ENCODE measurements at regions not wholly inside any gene's neighbourhood (a gene's known extent, or its start where the extent isn't known, plus 50 kb on each side); places are given as distances from the start of the nearest gene placed in this dataset.

GRCh38 chr21:21955204-21955603 lies 957.0 kb downstream of the NCAM2 start:
- intact Hi-C loops (cut with micrococcal nuclease) = no loop called here
- DNase-seq (ENCODE audit: low read depth, low spot score) (no peak), ATAC-seq (no peak)
- H3K79me2 ChIP-seq (ENCODE audit: insufficient read depth, low read length) = no peaks in the 10 kb centered on the region
- ChIA-PET POLR2A (no interaction called here), RAD21 (ENCODE audit: low non-redundant PET in 1 of 2, low total read pairs in 2 of 2, uncharacterized antibody in 2 of 2, unreplicated experiment in 2 of 2) (no interaction called here), CTCF (no interaction called here)
- peaks cover 0 to 14% of the 10 kb centered on the region in 2 experiments; a peak in 2 of 4 replicates for H3K9me3 ChIP-seq (ENCODE audit: control insufficient read depth in 1 of 2, insufficient read depth in 1 of 2, low read depth in 1 of 2, low read length in 2 of 2)
- no peaks in the 10 kb centered on the region for H3K4me1 ChIP-seq (ENCODE audit: control insufficient read depth in 1 of 2, insufficient read depth in 2 of 2, low read length in 2 of 2)
- no peak overlapping the region for H2AFZ ChIP-seq (ENCODE audit: low read depth, low read length, poor library complexity, severe bottlenecking)
- no peak for TF ChIP-seq ELF1 (IDR thresholded peaks at IDR 0.05; ENCODE audit: borderline replicate concordance, low read depth)
- no peak overlapping the region for H3K27ac ChIP-seq (ENCODE audit: low read depth, low read length)
- no peaks in the 10 kb centered on the region for H3K36me3 ChIP-seq (ENCODE audit: control insufficient read depth in 1 of 2, insufficient read depth in 2 of 2, low read length in 2 of 2)
- no peak overlapping the region for H3K4me3 ChIP-seq (replicated peaks in 1 of 2; ENCODE audit: low read depth in 1 of 2, low read length in 2 of 2)
- H4K20me1 ChIP-seq (ENCODE audit: insufficient read depth) = no peaks in the 10 kb centered on the region
- no TSS peak for BruUV-seq (replicated peaks)
- no peak overlapping the region for H3K9ac ChIP-seq (ENCODE audit: low read length)
- H3K4me2 ChIP-seq (ENCODE audit: low read length) = no peak overlapping the region
- no peaks in the 10 kb centered on the region for H3K9me2 ChIP-seq (ENCODE audit: insufficient read depth)
- no peaks in the 10 kb centered on the region for H3K27me3 ChIP-seq (ENCODE audit: insufficient read depth, low read length)

- H3K79me2 ChIP-seq (ENCODE audit: insufficient read depth, low read length) = no peaks in the 10 kb centered on the region
- H3K4me1 ChIP-seq (ENCODE audit: control insufficient read depth in 1 of 2, insufficient read depth in 2 of 2, low read length in 2 of 2) = no peaks in the 10 kb centered on the region
- no peak overlapping the region for H3K9ac ChIP-seq (ENCODE audit: low read length)
- intact Hi-C loops (cut with micrococcal nuclease) = no loop called here
- DNase-seq (ENCODE audit: low read depth, low spot score) = no peak
- BruUV-seq (replicated peaks) = no TSS peak
- H3K27me3 ChIP-seq (ENCODE audit: insufficient read depth, low read length) = no peaks in the 10 kb centered on the region
- H4K20me1 ChIP-seq (ENCODE audit: insufficient read depth) = no peaks in the 10 kb centered on the region
- RAD21 ChIA-PET (ENCODE audit: low non-redundant PET in 1 of 2, low total read pairs in 2 of 2, uncharacterized antibody in 2 of 2, unreplicated experiment in 2 of 2) = no interaction called here
- H3K4me2 ChIP-seq (ENCODE audit: low read length) = no peak overlapping the region
- no peak for ATAC-seq
- H3K36me3 ChIP-seq (ENCODE audit: control insufficient read depth in 1 of 2, insufficient read depth in 2 of 2, low read length in 2 of 2) = no peaks in the 10 kb centered on the region
- CTCF ChIA-PET = no interaction called here
- H3K4me3 ChIP-seq (replicated peaks in 1 of 2; ENCODE audit: low read depth in 1 of 2, low read length in 2 of 2) = no peak overlapping the region
- no peak overlapping the region for H3K27ac ChIP-seq (ENCODE audit: low read depth, low read length)
- H3K9me3 ChIP-seq (ENCODE audit: control insufficient read depth in 1 of 2, insufficient read depth in 1 of 2, low read depth in 1 of 2, low read length in 2 of 2) = peaks cover 4 to 14% of the 10 kb centered on the region in 2 experiments; a peak in 2 of 4 replicates
- no peak overlapping the region for H2AFZ ChIP-seq (ENCODE audit: low read depth, low read length, poor library complexity, severe bottlenecking)
- H3K9me2 ChIP-seq (ENCODE audit: insufficient read depth) = no peaks in the 10 kb centered on the region
- POLR2A ChIA-PET = no interaction called here
- TF ChIP-seq JUND (IDR thresholded peaks at IDR 0.05) (no peak), SIN3A (IDR thresholded peaks at IDR 0.05; ENCODE audit: low read depth) (no peak), EZH2phosphoT487 (IDR thresholded peaks at IDR 0.05; ENCODE audit: borderline replicate concordance) (no peak), SRF (IDR thresholded peaks at IDR 0.05; ENCODE audit: low read depth) (no peak), CBX3 (IDR thresholded peaks at IDR 0.05; ENCODE audit: low read depth) (no peak), ZFX (IDR thresholded peaks at IDR 0.05) (no peak), CTCF (IDR thresholded peaks at IDR 0.05 in 2 of 3, conservative IDR thresholded peaks at IDR 0.05 in 1 of 3; ENCODE audit: borderline replicate concordance in 1 of 3, insufficient read depth in 1 of 3, low read depth in 2 of 3, low read length in 2 of 3) (no peak), RAD21 (IDR thresholded peaks at IDR 0.05; ENCODE audit: low read depth) (no peak), TCF7L2 (IDR thresholded peaks at IDR 0.05; ENCODE audit: borderline replicate concordance, extremely low read depth, insufficient read depth, insufficient read length) (no peak), CEBPB (IDR thresholded peaks at IDR 0.05; ENCODE audit: low read depth) (no peak), FOSL1 (IDR thresholded peaks at IDR 0.05; ENCODE audit: low read depth) (no peak), EGR1 (IDR thresholded peaks at IDR 0.05; ENCODE audit: low read depth) (no peak)
- TF ChIP-seq, protein P1, sequence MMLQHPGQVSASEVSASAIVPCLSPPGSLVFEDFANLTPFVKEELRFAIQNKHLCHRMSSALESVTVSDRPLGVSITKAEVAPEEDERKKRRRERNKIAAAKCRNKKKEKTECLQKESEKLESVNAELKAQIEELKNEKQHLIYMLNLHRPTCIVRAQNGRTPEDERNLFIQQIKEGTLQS (IDR thresholded peaks at IDR 0.05) = no peak
- TF ChIP-seq, protein P2, sequence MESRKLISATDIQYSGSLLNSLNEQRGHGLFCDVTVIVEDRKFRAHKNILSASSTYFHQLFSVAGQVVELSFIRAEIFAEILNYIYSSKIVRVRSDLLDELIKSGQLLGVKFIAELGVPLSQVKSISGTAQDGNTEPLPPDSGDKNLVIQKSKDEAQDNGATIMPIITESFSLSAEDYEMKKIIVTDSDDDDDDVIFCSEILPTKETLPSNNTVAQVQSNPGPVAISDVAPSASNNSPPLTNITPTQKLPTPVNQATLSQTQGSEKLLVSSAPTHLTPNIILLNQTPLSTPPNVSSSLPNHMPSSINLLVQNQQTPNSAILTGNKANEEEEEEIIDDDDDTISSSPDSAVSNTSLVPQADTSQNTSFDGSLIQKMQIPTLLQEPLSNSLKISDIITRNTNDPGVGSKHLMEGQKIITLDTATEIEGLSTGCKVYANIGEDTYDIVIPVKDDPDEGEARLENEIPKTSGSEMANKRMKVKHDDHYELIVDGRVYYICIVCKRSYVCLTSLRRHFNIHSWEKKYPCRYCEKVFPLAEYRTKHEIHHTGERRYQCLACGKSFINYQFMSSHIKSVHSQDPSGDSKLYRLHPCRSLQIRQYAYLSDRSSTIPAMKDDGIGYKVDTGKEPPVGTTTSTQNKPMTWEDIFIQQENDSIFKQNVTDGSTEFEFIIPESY (IDR thresholded peaks at IDR 0.05; ENCODE audit: extremely low read depth, insufficient replicate concordance, low read length) = no peak
- TF ChIP-seq, protein P3, sequence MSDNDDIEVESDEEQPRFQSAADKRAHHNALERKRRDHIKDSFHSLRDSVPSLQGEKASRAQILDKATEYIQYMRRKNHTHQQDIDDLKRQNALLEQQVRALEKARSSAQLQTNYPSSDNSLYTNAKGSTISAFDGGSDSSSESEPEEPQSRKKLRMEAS (IDR thresholded peaks at IDR 0.05) = no peak
These were observed 959.3 kb downstream of the NCAM2 start for GRCh38 chr21:21957490-21957889.

Measured in HCT116 (cell line).